ENCODE measurements at regions not wholly inside any gene's neighbourhood (a gene's known extent, or its start where the extent isn't known, plus 50 kb on each side); places are given as distances from the start of the nearest gene placed in this dataset.
A peak's percentile ranks its signal among the peaks of the same experiment; 100 is the strongest.
"Not testable (repeated sequence)": the region's sequence is repeated elsewhere in the genome, so short reads cannot be mapped to it uniquely, and the experiment has no call there.

DNA sequence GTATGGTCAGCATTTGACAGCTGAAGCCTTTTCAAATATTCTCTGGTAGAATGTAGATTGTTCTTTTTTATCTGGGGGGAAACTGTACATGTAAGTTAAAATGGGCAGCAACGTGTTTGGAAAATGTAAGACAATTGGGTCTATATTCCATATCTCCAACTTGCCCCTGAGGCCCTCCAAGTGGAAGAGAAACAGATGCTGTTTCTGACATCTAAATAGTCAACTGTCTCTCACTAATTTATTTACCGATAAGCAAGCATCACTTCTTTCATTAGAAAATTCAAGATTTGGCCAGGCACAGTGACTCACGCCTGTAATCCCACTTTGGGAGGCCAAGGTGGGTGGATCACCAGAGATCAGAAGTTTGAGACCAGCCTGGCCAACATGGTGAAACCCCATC, 120.2 kb upstream of the TBCA start:
- no peak overlapping the region for H3K27ac Mint-ChIP-seq
- DNase-seq (no peak), ATAC-seq (ENCODE audit: low read depth) (no peak)
- POLR2A ChIA-PET, result interaction anchor here (0.6 kb wide), 1 partner anchor 69 kb away, joined by 3 read pairs; no protein-coding TSS in a partner anchor
- H3K27me3 Mint-ChIP-seq, result peaks cover 2% of the 10 kb centered on the region
- H3K9me3 Mint-ChIP-seq, result no peaks in the 10 kb centered on the region
- H3K4me3 Mint-ChIP-seq, result no peak overlapping the region
- no peaks in the 10 kb centered on the region for H3K36me3 Mint-ChIP-seq
- no peaks in the 10 kb centered on the region for H3K4me1 Mint-ChIP-seq

GRCh38 chr5:77894103-77894502, 118.0 kb upstream of the TBCA start:
- ATAC-seq (ENCODE audit: low read depth); DNase-seq; H3K9me3 Mint-ChIP-seq; H3K27ac Mint-ChIP-seq; POLR2A ChIA-PET; H3K4me3 Mint-ChIP-seq; H3K27me3 Mint-ChIP-seq; H3K4me1 Mint-ChIP-seq; H3K36me3 Mint-ChIP-seq: not testable (repeated sequence)

GRCh38 chr5:77893225-77893860, 117.2 kb upstream of the TBCA start:
- H3K9me3 Mint-ChIP-seq, result no peaks in the 10 kb centered on the region
- no peak overlapping the region for H3K27ac Mint-ChIP-seq
- H3K27me3 Mint-ChIP-seq, result peaks cover 2% of the 10 kb centered on the region
- ATAC-seq (ENCODE audit: low read depth) (no peak), DNase-seq (no peak)
- H3K4me1 Mint-ChIP-seq, result no peaks in the 10 kb centered on the region
- no peak overlapping the region for H3K4me3 Mint-ChIP-seq
- POLR2A ChIA-PET, result no interaction called here
- H3K36me3 Mint-ChIP-seq, result no peaks in the 10 kb centered on the region

DNA sequence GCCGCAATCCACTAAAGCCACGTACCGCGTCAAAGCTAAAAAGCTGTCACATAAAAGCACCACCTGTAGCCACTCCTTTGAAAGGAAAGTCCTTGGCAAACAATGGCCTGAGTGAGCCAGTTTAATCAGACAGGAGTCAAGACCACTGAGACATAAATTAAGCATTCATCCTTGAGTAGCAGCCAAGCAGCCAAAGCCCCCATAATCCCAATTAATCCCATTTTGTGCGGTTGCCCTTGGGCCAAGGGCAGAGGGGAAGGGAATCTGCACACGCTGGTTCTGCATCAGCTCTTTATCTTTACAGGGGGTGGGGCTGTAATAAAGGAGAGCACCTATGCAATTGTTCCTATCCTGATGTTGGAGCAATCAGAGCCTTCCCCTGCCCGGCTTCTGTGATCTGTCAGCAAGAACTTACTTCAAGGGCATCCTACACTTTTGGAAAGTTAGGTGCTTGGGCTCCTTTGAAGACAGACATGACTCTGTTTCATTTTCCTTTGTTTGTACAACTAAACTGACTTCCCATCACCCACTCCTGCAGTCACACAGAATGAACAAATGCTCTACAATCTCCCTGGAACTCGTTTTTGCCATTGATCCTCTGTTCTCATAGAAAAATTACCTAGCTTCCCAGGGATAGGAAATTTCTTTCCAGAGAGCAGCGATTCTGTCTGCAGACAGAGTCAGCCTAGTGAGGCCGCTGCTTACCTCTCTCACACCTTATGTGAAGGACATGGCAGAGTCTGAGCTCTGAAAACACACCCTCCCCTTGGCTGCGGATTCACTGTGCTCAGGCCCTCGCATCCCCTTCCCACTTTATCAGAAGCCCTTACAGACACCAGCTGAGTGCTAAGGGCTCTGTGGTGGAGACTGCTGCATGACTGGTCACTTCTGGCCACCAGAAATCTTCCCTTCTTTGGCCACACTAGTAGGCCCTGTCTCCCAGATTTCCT, 116.2 kb upstream of the TBCA start:
- H3K4me3 Mint-ChIP-seq, result no peak overlapping the region
- H3K9me3 Mint-ChIP-seq, result no peaks in the 10 kb centered on the region
- no peaks in the 10 kb centered on the region for H3K36me3 Mint-ChIP-seq
- DNase-seq (no peak), ATAC-seq (ENCODE audit: low read depth) (no peak)
- POLR2A ChIA-PET, result no interaction called here
- no peaks in the 10 kb centered on the region for H3K4me1 Mint-ChIP-seq
- peaks cover 2% of the 10 kb centered on the region for H3K27me3 Mint-ChIP-seq
- no peak overlapping the region for H3K27ac Mint-ChIP-seq

DNA sequence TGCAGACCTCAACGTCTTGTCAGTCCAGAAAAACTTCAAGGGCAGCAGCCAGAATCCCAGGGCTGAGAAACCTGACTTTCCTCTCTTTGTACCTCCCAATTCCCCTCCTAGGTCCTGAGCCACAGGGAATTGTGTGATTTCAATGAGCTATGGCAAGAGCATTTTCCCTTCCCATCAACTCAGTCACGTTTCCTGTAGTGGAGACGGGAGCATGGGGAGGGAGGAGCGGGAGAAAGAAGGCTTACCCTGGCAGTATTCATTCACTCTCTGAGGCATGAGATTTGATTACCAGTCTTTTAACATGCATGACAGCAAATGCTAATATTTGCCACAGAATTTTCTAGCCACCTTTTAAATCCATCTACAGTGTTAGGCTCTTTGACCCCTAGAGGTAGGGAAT, 109.4 kb upstream of the TBCA start:
- Mint-ChIP-seq H3K36me3 (no peaks in the 10 kb centered on the region), H3K4me1 (peaks cover 12% of the 10 kb centered on the region), H3K4me3 (no peak overlapping the region), H3K27me3 (peaks cover 9% of the 10 kb centered on the region), H3K9me3 (no peaks in the 10 kb centered on the region), H3K27ac (no peak overlapping the region)
- no peak for DNase-seq
- no peak for ATAC-seq (ENCODE audit: low read depth)
- POLR2A ChIA-PET, result no interaction called here

DNA sequence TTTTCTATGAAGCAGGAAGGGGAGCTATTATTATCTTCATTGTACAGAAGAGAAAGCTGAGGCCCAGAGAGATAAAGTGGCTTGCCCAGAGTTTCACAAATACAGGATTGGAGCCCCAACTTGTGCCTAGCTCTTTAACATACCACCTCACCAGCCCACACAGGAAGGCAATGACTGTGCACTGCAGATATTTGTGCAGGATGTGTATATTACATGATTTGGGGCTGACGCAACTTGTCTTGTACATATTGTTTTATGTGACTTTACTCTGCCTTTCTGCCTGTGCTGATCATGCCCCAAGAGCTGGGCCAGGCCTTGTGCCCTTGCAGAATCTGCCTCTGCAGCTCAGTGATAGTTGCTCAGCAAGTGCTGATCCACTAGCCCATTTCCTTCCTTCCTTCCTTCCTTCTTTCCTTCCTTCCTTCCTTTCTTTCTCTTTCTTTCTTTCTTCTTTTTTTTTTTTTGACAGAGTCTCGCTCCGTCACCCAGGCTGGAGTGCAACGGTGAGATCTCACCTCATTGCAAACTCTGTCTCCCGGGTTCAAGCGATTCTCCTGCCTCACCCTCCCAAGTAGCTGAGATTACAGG, 106.6 kb upstream of the TBCA start:
- DNase-seq, result no peak
- H3K36me3 Mint-ChIP-seq, result no peaks in the 10 kb centered on the region
- H3K27me3 Mint-ChIP-seq, result peaks cover 13% of the 10 kb centered on the region
- H3K9me3 Mint-ChIP-seq, result no peaks in the 10 kb centered on the region
- ATAC-seq (ENCODE audit: low read depth), result peak; percentile 63
- H3K27ac Mint-ChIP-seq, result no peak overlapping the region
- peaks cover 12% of the 10 kb centered on the region for H3K4me1 Mint-ChIP-seq
- POLR2A ChIA-PET, result no interaction called here
- H3K4me3 Mint-ChIP-seq, result no peak overlapping the region

- no peak overlapping the region for H3K4me3 Mint-ChIP-seq
- POLR2A ChIA-PET, result interaction anchor here (0.5 kb wide), 1 partner anchor 1109 kb away, joined by 5 read pairs; no protein-coding TSS in a partner anchor
- no peaks in the 10 kb centered on the region for H3K36me3 Mint-ChIP-seq
- H3K9me3 Mint-ChIP-seq, result no peaks in the 10 kb centered on the region
- peaks cover 10% of the 10 kb centered on the region for H3K27me3 Mint-ChIP-seq
- H3K4me1 Mint-ChIP-seq, result peaks cover 12% of the 10 kb centered on the region
- no peak overlapping the region for H3K27ac Mint-ChIP-seq
- no peak for ATAC-seq (ENCODE audit: low read depth)
- DNase-seq, result no peak
Observed at GRCh38 chr5:77881528-77881927, 105.4 kb upstream of the TBCA start.

DNA sequence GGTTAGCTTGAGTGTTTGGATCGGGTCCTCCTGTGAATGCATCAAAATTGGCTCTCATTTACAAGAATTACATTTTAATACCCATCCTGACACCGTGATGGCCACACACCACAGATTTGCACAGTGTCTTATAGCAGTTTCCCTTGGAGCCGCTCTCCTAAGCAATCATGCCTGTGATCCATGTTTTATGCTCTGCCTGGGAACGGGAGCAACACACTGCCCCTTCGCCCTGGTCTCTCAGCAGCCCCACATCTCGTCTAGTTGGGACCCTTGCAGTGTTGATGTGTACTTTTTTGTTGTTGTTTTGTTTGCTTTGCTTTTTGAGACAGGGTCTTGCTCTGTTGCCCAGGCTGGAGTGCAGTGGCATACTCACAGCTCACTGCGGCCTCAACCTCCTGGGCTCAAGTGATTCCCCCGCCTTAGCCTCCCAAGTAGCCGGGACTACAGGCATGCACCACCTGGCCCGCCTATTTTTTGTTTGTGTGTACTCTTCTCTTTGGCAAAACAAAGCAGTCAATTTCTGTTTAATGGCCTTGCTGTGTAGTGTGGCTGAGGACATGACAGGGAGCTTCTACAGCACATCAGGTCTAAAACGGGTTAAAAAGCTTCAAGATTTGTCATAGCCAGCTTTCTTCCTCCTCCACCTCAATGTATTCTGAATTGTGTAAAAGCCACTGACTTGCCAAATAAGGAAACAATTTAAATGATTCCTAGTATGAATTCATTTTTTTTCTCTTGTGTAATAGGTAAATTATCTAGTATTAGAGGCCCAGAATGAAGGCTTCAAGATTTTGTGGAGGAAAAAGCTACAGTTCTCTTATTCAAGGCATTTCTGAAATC, 101.6 kb upstream of the TBCA start:
- H3K27me3 Mint-ChIP-seq, result peaks cover 9% of the 10 kb centered on the region
- POLR2A ChIA-PET, result no interaction called here
- no peaks in the 10 kb centered on the region for H3K9me3 Mint-ChIP-seq

GRCh38 chr5:77876862-77877502, 100.8 kb upstream of the TBCA start:
- POLR2A ChIA-PET, result no interaction called here
- H3K27me3 Mint-ChIP-seq, result peaks cover 9% of the 10 kb centered on the region
- H3K4me1 Mint-ChIP-seq, result no peaks in the 10 kb centered on the region
- no peaks in the 10 kb centered on the region for H3K9me3 Mint-ChIP-seq
- no peak overlapping the region for H3K4me3 Mint-ChIP-seq
- H3K27ac Mint-ChIP-seq, result no peak overlapping the region
- ATAC-seq (ENCODE audit: low read depth) (no peak), DNase-seq (no peak)
- H3K36me3 Mint-ChIP-seq, result no peaks in the 10 kb centered on the region

More for the DNA sequence above, 101.6 kb upstream of the TBCA start:
- no peak for ATAC-seq (ENCODE audit: low read depth)
- Mint-ChIP-seq H3K36me3 (no peaks in the 10 kb centered on the region), H3K27ac (no peak overlapping the region), H3K4me3 (no peak overlapping the region), H3K4me1 (no peaks in the 10 kb centered on the region)
- DNase-seq, result no peak

GRCh38 chr5:77876316-77876715, 100.2 kb upstream of the TBCA start:
- Mint-ChIP-seq H3K4me1 (no peaks in the 10 kb centered on the region), H3K27ac (no peak overlapping the region), H3K9me3 (no peaks in the 10 kb centered on the region), H3K36me3 (no peaks in the 10 kb centered on the region), H3K4me3 (no peak overlapping the region), H3K27me3 (peaks cover 9% of the 10 kb centered on the region)
- no peak for ATAC-seq (ENCODE audit: low read depth)
- POLR2A ChIA-PET, result no interaction called here
- DNase-seq, result no peak

DNA sequence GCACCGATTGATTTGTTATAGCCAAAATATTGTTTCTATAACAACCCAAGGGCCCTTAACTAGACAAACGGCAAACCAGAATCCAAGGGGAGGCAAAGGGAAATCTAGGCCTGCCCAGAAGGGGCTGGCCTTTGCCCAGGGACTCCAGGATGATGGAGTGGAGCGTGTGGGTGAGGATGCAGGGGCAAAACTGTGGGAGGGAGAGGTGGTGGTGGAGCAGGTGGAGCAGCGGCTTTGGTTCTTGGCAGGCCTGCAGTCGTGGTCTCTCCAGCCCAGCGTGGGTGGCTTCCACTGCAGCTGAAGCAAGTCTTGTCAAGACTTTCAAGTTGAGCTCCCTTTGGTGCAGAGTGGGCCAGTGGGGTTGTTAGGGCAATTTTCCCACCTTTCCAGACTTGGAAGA, 98.6 kb upstream of the TBCA start:
- DNase-seq, result no peak
- POLR2A ChIA-PET, result no interaction called here
- no peak overlapping the region for H3K27ac Mint-ChIP-seq
- ATAC-seq (ENCODE audit: low read depth), result no peak
- H3K9me3 Mint-ChIP-seq, result no peaks in the 10 kb centered on the region
- no peaks in the 10 kb centered on the region for H3K4me1 Mint-ChIP-seq
- no peaks in the 10 kb centered on the region for H3K36me3 Mint-ChIP-seq
- no peak overlapping the region for H3K4me3 Mint-ChIP-seq
- peaks cover 7% of the 10 kb centered on the region for H3K27me3 Mint-ChIP-seq

- H3K36me3 Mint-ChIP-seq, result no peaks in the 10 kb centered on the region
Observed at GRCh38 chr5:77873239-77873638, 97.1 kb upstream of the TBCA start.

DNA sequence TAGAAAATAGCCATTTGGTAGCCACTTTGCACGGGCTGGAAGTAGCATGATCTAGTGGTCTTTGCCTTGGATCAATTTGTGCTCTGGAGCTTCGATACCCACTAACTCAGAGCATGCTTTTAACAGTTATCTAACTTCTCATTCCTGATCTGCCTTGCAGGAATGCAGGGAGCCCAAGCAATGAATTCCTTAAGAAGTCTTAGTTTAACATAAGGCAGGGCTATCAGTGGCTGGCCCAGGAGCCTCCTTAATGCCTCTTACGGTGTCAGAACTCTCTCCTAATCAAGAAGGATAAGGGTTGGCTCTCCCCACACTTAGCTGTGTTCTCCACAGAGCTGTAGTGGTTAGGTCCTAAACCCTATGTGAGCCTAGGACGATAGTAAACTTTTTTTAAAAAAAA, 95.8 kb upstream of the TBCA start:
- Mint-ChIP-seq H3K4me3 (no peak overlapping the region), H3K36me3 (no peaks in the 10 kb centered on the region), H3K9me3 (no peaks in the 10 kb centered on the region), H3K27me3 (peaks cover 7% of the 10 kb centered on the region), H3K4me1 (no peaks in the 10 kb centered on the region), H3K27ac (no peak overlapping the region)
- POLR2A ChIA-PET, result no interaction called here
- ATAC-seq (ENCODE audit: low read depth) (no peak), DNase-seq (no peak)

More at GRCh38 chr5:77873239-77873638, 97.1 kb upstream of the TBCA start:
- POLR2A ChIA-PET, result no interaction called here
- Mint-ChIP-seq H3K27me3 (peaks cover 6% of the 10 kb centered on the region), H3K4me3 (no peak overlapping the region), H3K27ac (no peak overlapping the region), H3K4me1 (no peaks in the 10 kb centered on the region), H3K9me3 (no peaks in the 10 kb centered on the region)
- ATAC-seq (ENCODE audit: low read depth) (no peak), DNase-seq (no peak)

All from activated naive CD8-positive, alpha-beta T cell treated with anti-CD3 and anti-CD28 coated beads, Interleukin-2, amount 10 ng/mL, durations not matched to agents 7 days and 5 days (primary cell).